ENCODE measurements at regions not wholly inside any gene's neighbourhood (a gene's known extent, or its start where the extent isn't known, plus 50 kb on each side); places are given as distances from the start of the nearest gene placed in this dataset.

- TF ChIP-seq EZH2phosphoT487 (IDR thresholded peaks at IDR 0.05; ENCODE audit: insufficient read depth, low read depth) (no peak), EZH2 (IDR thresholded peaks at IDR 0.05; ENCODE audit: insufficient read depth, poor library complexity, severe bottlenecking) (no peak)
These were observed 227.5 kb downstream of the KCNS3 start for GRCh38 chr2:18105929-18106328.

Measured in GM23248 (cell line).